HG02981 (cell line): ENCODE measurements at regions not wholly inside any gene's neighbourhood (a gene's known extent, or its start where the extent isn't known, plus 50 kb on each side); places are given as distances from the start of the nearest gene placed in this dataset.

Experiments used
- ATAC-seq: cut with Tn5 transposase; IDR thresholded peaks from one replicate; pipeline ENCODE4 v1.9.1; 2021; ENCODE audit warnings: mild to moderate bottlenecking, moderate library complexity; ENCODE audit not compliant: unreplicated experiment

- no peak for ATAC-seq
Observed at GRCh38 chr5:8234179-8234770, 365.3 kb downstream of the MTRR start.

DNA sequence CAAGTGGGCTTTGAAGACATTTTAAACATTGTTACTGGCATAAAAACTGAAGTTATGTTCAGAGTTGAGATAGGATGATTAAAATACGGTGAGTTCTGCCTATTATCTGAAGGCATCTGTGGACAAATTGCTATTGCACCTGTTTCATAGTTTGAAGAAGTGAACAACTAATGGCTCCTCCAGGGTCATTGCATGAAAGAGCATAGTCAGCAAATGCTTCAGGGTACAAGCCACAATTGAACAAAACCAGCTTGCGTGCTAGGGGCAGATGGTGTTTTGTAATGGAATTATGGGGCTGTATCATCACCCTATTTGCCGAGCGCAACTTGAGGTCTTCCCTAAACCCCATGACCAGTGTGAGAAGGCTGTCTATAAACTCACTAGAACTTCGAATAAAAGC, 369.1 kb downstream of the MTRR start:
- no peak for ATAC-seq

DNA sequence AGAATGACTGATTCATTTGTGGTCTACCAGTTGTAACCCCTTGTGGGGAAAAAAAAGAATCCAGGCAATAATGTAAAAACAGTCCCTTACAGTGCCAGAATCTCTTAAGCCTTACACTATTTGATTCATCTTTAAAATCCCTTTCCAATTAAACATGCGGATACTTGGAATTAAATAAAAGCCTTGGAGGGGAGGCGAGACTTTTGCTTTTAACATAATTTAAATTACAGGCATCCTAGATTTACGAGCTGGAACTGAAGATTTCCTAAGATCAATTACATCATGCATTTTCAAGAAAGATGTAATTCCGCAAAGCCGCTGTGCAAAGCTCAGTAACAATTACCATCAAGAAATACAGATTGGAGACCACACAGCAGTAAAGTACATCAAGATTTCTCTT, 370.2 kb downstream of the MTRR start:
- no peak for ATAC-seq

DNA sequence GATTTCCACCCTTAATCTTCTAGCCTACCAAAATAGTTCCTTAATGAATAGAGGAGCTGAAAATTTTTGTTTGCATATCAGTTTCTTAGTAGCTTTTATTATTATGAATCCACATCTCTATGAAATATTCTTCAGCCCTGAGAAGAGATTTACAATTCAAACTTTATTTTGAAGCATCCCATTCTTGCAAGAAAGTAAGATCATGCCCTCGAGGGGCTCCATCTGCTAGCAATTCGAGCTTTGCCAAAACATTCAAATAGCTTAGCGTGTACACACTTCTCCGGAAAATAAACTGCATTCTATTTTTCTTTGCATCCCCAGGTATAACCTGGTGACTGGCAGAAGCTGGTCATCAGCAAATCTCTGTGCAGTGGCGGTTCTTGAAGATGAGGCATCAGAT, 370.7 kb downstream of the MTRR start:
- no peak for ATAC-seq

GRCh38 chr5:8241076-8241475, 372.1 kb downstream of the MTRR start:
- ATAC-seq, result no peak

DNA sequence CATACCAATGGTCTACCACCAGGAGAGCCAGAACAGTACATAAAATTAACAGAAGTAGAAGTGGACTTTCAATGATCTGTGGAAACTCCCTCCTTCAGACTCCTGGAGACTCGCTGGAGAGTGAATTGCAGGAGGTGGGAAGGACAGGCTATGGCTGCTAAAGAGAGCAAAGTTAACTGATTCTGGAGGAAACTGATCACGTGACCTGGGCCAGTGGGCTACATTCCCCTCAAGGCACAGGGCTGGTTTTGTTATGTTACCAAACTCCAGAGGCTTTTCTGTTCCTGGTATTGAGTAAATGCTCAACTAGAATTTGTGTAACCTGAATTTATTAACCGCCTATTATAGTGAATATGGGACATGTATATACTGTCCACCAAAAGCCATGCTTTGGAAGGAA, 372.6 kb downstream of the MTRR start:
- ATAC-seq, result no peak

DNA sequence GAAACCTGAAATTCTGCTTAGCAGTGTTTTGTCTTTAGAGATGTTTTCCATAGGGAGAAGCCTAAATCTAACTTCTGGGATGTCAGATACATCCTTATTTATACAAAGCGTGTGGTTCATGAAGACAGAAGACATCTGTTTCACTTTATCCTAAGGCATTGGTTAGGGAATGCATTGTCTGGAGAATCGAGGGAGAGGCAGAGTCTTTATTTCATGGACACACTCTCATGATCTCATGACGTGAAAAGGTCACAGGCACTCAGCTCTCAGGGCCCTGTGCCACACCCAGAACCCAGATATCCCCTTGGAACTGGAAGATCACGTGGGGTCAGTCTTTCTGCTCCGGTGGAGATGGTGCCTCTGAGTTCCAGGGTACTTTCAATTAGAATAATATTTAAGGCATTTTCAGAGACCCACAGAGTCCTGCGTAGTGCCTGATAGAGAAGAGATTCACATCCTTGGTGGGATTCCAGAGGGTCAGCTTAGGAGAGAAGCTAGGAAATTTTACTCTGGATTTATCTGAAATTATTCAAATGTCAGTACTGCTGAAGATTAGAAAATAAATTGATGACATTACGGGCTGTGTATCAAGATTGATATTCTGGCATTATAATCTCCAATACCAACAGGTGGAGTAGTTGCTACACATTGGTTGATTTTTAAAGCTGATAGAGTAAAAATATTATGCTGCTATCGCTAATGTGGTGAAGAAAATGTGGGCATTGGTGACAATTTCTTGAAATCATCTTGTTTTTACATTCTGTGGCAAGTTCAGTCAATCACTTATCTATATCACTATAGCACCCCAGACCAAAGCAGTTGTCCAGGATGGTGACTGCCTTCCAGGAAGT, 378.3 kb downstream of the MTRR start:
- no peak for ATAC-seq

- no peak for ATAC-seq
Observed at GRCh38 chr5:8253376-8253775, 384.4 kb downstream of the MTRR start.

DNA sequence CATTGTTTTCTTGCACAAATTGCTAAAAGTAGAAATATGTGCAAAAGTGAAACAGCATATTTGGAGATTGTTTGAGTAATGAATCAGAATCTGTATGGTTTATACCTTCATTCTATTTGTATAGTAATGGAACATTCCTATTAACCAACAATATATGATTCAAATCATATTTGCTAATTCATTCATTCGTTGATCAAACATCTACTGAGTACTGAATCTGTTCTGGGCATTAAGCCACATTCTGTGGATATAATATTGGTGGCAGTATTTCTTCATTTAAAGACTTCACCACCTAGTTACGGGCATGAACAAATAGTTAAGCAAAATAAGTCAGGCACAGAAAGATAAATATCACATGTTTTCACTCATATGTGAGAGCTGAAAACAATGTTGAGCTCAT, 385.7 kb downstream of the MTRR start:
- no peak for ATAC-seq

DNA sequence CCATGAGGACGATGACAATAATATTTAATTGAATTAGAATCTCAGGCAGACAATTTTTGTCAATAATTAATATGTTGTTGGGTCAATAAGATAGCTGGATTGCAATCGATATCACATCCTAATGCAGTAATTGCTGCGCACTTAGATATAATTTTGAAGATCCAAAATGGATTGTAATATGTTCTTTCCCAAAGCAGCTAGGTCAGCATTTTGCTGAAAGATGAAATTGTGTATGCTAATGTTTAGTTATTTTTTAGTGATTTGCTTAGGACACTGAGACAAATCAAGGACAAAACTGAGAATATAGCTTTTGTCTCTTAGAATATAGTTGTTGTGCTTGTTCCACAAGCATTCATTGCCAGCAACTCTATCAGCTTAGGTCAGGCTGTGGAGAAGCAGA, 389.9 kb downstream of the MTRR start:
- no peak for ATAC-seq

DNA sequence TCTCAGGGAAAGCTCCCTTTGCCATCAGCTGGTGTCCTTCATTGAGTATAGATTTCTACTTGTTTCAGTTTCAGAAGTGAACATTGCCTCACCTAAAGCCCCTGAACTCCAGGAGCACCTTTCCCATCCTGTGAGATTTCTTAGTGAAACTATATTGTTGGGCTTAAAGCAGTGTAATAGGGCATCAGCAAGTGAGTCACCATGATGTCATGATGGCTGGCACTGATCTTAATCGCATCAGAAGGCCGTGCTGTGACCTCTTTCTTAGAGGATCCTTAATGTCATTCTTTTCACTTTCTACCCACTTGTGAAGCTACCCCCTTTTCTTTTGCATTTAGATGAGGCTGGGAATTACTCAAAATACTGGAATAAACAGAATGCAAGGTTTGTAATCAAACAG, 401.3 kb downstream of the MTRR start:
- ATAC-seq, result no peak

DNA sequence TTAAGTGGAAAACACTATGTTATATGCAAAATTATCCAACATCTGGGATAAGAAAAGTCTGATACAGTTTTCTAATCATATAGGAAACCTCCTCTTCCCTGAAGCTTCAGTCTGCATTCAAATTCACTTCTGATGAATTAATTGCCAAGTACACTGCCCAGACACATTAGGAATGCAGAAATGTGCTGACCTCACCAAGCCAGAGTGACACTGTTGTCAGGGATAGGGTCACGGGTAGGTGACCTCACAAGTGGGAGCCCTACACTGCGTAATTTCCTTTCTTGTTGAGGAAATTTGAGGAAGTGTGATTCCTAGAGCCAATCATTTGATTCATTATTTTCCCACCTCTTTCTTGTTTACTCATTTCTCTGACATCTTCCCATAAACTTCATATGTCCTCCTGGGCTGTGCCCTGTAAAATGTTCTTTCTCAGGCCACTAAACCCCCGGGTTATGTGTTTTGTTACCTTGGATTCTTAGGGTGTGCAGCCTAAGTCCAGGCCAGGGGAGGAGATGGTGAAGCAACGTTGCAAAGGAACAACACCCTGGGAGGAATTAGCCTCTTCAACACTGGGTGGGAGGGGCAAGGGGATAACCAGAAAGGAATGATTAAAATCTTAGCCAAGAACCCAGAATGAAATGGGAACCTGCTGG, 411.9 kb downstream of the MTRR start:
- ATAC-seq, result no peak

- ATAC-seq, result no peak
Observed at GRCh38 chr5:8288334-8288733, 419.4 kb downstream of the MTRR start.

- no peak for ATAC-seq
Observed at GRCh38 chr5:8288897-8289516, 420.1 kb downstream of the MTRR start.

- ATAC-seq, result no peak
Observed at GRCh38 chr5:8289779-8290178, 420.8 kb downstream of the MTRR start.

DNA sequence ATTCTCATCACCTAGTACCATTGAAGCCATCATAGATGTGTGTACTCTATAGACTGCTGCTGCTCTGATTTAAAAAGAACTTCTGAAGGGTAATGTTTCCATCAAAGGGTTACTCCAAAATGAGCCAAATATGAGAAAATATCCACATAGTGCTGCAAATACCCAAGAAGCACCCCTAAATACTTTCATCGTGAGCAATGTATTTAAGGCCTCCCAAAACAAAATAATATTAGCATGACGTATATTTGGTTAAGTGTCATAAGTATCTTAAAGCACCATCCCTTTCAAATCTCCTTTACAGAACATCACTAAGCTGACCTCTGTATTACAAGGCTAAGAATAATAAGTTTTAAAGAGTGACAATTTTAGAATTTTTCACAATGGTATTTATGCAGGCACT, 421.8 kb downstream of the MTRR start:
- no peak for ATAC-seq

GRCh38 chr5:8291641-8292040, 422.7 kb downstream of the MTRR start:
- no peak for ATAC-seq

DNA sequence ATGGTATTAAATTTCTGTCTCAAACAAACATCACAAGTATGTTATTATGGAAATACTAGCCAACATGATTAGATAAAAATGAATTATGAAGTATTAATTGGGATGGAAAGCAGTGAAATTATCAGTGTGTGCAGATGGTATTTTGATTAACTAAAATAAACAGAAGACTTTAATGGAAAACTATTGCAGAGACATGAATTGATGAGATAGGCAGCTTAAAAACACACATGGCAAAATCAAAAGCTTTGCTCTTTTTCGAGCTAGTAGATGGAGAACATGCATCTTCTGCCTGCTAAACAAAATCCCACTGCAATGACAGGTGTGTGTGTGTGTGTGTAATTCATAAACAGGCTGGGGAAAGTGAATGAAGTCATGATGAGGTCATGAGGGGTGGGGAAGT, 426.2 kb downstream of the MTRR start:
- ATAC-seq, result no peak

- ATAC-seq, result no peak
Observed at GRCh38 chr5:8299716-8300115, 430.8 kb downstream of the MTRR start.

- no peak for ATAC-seq
Observed at GRCh38 chr5:8304341-8304740, 435.4 kb downstream of the MTRR start.

DNA sequence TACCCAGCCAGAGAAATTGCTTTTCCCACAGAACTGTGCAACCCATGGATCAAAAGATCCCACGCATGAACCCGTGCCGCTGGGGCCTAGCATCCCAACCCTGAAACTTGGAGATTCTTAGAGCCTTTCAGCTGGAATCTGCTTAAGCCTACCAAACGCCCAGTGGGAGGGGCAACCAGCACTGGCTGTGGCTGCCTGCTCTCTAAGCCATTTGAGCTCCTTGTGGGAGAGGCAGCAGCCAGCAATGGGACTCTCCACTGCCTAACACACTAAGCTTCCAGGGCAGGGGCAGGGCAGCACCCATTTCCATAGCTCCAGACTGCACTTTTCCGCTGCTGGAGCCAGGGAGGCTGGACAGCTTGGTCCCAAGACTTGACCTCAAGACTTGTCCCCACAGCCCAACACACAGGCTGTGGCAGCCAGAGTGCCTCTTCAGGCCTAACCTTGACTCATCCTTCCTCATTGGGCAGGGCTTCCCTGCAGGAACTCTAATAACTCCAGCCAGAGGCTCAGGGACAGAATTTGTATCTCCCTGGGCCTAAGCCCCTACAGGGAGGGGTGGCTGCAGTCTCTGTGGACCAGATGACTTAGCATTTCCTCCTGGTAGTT, 437.4 kb downstream of the MTRR start:
- no peak for ATAC-seq
